Naive thymus-derived CD8-positive, alpha-beta T cell (primary cell): ENCODE measurements at regions not wholly inside any gene's neighbourhood (a gene's known extent, or its start where the extent isn't known, plus 50 kb on each side); places are given as distances from the start of the nearest gene placed in this dataset.
A peak's percentile ranks its signal among the peaks of the same experiment; 100 is the strongest.

ENCODE experiments used
- ATAC-seq, 2 donors: fragments of 150-1000 bp; cut with Tn5 transposase in 1 of 2; sonication (Bioruptor Pico), chemical (Tn5 transposase) in 1 of 2; 1 replicate in 1 of 2; 2 replicates in 1 of 2; pipeline ENCODE4 v1.10.0; 2021; ENCODE audit warnings: mild to moderate bottlenecking in 2 of 2, moderate library complexity in 2 of 2
- POLR2A ChIA-PET: fragments of 350-600 bp; sonication (Branson Sonifier 250); formaldehyde crosslinking; loops from one replicate; lab custom pipeline; 2021; ENCODE audit warnings: antibody characterized with exemption; lab: Charles Lee
- DNase-seq, 10 donors: peaks; one replicate each; pipeline versions ENCODE4 v3.0.0 to v3.0.0-alpha.2; 2020 to 2022
- H3K27ac Mint-ChIP-seq, 10 donors: one replicate each; pipeline ENCODE4 v1.8.0; 2020 to 2022; ENCODE audit warnings: mild to moderate bottlenecking in 10 of 10, mixed read lengths in 10 of 10, moderate library complexity in 4 of 10, inconsistent platforms in 1 of 10
- H3K27me3 Mint-ChIP-seq, 5 donors: one replicate each; pipeline ENCODE4 v1.8.0; 2021 to 2022; ENCODE audit warnings: mixed read lengths in 5 of 5
- H3K36me3 Mint-ChIP-seq, 3 donors: one replicate each; pipeline ENCODE4 v1.8.0; 2020 to 2022; ENCODE audit warnings: mixed read lengths in 3 of 3, mild to moderate bottlenecking in 2 of 3, inconsistent platforms in 1 of 3
- H3K4me1 Mint-ChIP-seq, 4 donors: one replicate each; pipeline ENCODE4 v1.8.0; 2021 to 2022; ENCODE audit warnings: mixed read lengths in 4 of 4
- H3K4me3 Mint-ChIP-seq, 10 donors: one replicate each; pipeline ENCODE4 v1.8.0; 2020 to 2022; ENCODE audit warnings: mild to moderate bottlenecking in 10 of 10, mixed read lengths in 10 of 10, moderate library complexity in 6 of 10, inconsistent platforms in 1 of 10
- H3K9me3 Mint-ChIP-seq, 9 donors: one replicate each; pipeline ENCODE4 v1.8.0; 2020 to 2022; ENCODE audit warnings: mixed read lengths in 9 of 9, mild to moderate bottlenecking in 3 of 9, inconsistent platforms in 1 of 9, moderate library complexity in 1 of 9

DNA sequence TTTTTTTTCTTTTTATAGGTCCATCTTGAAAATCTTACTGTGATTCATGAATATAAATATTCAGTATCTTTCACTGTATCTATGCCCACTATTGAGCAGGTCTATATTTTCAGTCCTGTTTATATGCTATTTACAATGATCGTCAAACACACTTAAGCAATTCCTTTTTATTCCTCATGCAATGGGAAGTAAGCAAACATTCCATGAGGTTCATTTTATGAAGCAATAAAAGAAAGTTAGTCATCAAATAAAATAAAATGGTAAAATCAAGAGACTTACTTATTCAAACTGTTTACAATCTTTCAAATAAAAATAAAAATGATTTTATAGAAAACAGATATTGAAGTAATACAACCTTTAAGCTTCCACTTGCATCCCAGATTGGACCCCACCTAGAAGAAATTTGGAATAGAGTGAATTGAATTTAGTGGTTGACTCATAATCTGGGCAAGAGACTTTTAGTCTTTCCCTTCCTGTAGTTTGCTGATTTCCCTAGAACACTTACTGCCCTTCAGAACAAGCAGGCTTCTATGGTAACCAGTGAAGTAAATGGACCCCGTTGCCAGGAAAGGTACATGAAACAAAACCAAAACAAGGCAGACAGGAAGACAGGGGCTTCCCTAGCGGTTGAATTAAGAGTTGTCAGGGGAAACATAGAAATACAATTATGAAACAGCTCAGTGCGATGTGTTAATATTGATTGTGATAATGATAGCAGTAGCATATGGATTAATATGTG, 241.0 kb upstream of the ATP2B1 start:
- peaks cover 0 to 1% (median 0%) of the 10 kb centered on the region in 9 donors for H3K9me3 Mint-ChIP-seq
- DNase-seq = peak in 9 of 10 donors; percentile 29 to 91 (median 78)
- H3K27ac Mint-ChIP-seq = peak overlapping the region; percentile 77 to 96 (median 92)
- peaks cover 12 to 55% (median 46%) of the 10 kb centered on the region in 4 donors for H3K4me1 Mint-ChIP-seq
- POLR2A ChIA-PET = interaction anchor here (0.6 to 5.5 kb wide), 5 partner anchors 48 to 330 kb away, joined by 3 to 43 read pairs (median 9); partner anchors contain the start of gene ATP2B1
- peak overlapping the region in 9 of 10 donors; percentile 13 to 80 (median 51) for H3K4me3 Mint-ChIP-seq
- no peaks in the 10 kb centered on the region for H3K27me3 Mint-ChIP-seq
- no peaks in the 10 kb centered on the region for H3K36me3 Mint-ChIP-seq
- ATAC-seq = peak; percentile 84 to 93

GRCh38 chr12:89948271-89949175, 239.9 kb upstream of the ATP2B1 start:
- H3K27ac Mint-ChIP-seq = peak overlapping the region; percentile 70 to 96 (median 90)
- peak overlapping the region in 4 of 10 donors; percentile 24 to 51 (median 38) for H3K4me3 Mint-ChIP-seq
- no peaks in the 10 kb centered on the region for H3K36me3 Mint-ChIP-seq
- peaks cover 0 to 1% (median 0%) of the 10 kb centered on the region in 9 donors for H3K9me3 Mint-ChIP-seq
- ATAC-seq (no peak), DNase-seq (no peak)
- H3K27me3 Mint-ChIP-seq = no peaks in the 10 kb centered on the region
- POLR2A ChIA-PET = interaction anchor here (1.3 to 5.5 kb wide), 4 partner anchors 47 to 239 kb away, joined by 3 to 43 read pairs (median 10); partner anchors contain the start of gene ATP2B1
- peaks cover 12 to 58% (median 46%) of the 10 kb centered on the region in 4 donors for H3K4me1 Mint-ChIP-seq

GRCh38 chr12:89947437-89948270, 239.0 kb upstream of the ATP2B1 start:
- ATAC-seq (no peak), DNase-seq (no peak)
- no peaks in the 10 kb centered on the region for H3K36me3 Mint-ChIP-seq
- H3K9me3 Mint-ChIP-seq = peaks cover 0 to 1% (median 0%) of the 10 kb centered on the region in 9 donors
- peak overlapping the region; percentile 70 to 96 (median 88) for H3K27ac Mint-ChIP-seq
- peaks cover 12 to 65% (median 48%) of the 10 kb centered on the region in 4 donors for H3K4me1 Mint-ChIP-seq
- no peak overlapping the region for H3K4me3 Mint-ChIP-seq
- POLR2A ChIA-PET = interaction anchor here (1.3 to 5.5 kb wide), 3 partner anchors 46 to 238 kb away, joined by 3 to 43 read pairs (median 5); partner anchors contain the start of gene ATP2B1
- H3K27me3 Mint-ChIP-seq = no peaks in the 10 kb centered on the region

DNA sequence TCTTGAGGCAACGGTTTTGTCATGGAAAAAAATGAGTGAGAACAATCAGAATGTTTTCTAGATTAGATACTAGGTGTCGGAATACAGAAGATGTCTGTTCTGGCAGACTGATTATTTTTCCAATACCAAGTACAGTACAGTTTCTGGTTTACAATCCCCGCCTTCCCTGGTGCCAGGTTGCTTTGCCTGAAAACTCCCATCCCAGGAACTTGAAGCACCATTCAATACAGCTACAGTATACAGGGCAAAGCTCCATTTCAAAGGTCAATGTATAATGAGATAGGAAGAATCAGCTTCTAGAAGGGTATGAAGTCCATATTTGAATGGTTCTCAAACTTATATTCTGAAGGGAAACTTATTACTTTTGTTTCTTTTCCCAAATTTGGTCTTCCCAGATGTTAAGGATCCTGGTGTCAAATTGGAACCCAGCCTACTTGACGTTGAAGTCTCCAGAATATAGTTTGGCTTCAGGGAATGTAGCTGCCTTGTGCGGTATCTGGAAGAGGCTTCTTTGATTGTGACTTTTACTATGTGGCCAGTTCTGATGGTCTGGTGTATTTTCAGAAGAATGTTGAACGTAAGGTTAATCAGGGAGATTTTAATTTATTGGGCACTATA, 238.0 kb upstream of the ATP2B1 start:
- no peaks in the 10 kb centered on the region for H3K27me3 Mint-ChIP-seq
- H3K27ac Mint-ChIP-seq = peak overlapping the region in 8 of 10 donors; percentile 21 to 96 (median 88)
- POLR2A ChIA-PET = interaction anchor here (0.8 to 1.3 kb wide), 2 partner anchors 63 to 84 kb away, joined by 3 to 5 read pairs; no protein-coding TSS in a partner anchor
- no peak for ATAC-seq
- H3K9me3 Mint-ChIP-seq = peaks cover 0 to 1% (median 0%) of the 10 kb centered on the region in 9 donors
- no peaks in the 10 kb centered on the region for H3K36me3 Mint-ChIP-seq
- no peak for DNase-seq
- H3K4me1 Mint-ChIP-seq = peaks cover 15 to 63% (median 45%) of the 10 kb centered on the region in 4 donors
- H3K4me3 Mint-ChIP-seq = no peak overlapping the region

DNA sequence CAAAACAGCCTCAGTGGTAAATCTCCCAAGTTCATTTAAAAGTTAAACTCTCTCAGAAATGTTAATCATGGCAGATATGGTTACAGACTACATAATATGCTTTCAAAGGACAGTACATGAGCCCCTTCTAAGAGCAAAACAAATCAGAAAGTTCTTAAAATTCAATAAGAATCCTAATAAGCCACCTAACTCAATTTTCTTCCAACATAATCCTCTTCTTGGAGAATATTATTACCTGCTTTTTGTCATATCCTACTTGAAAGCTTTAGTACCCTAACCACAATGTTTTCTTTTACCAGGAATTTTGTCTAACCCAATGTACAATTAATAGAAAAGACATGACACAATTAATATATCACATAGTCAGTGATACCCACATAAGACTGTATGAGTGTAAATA, 236.5 kb upstream of the ATP2B1 start:
- Mint-ChIP-seq H3K27me3 (no peaks in the 10 kb centered on the region), H3K27ac (peak overlapping the region in 1 of 10 donors; percentile 52), H3K9me3 (peaks cover 0 to 3% (median 0%) of the 10 kb centered on the region in 9 donors)

DNA sequence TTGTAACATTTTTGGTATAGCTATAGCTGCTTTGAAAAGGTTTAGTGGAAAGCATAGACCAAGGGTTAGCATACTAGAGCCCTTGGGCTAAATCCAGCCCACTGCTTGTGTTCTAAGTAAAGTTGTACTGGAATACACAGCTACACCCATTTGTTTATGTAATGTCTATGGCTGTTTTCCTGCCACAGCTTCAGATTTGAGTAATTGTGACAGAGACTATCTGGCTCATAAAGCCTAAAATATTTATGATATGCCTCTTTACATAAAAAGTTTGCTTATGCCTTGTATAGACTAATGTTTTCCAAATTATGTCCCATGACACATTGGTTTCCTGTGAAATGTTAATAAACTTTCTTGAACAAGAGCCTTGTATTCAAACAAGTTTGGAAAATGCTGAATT, 234.8 kb upstream of the ATP2B1 start:
- peak in 1 of 2 donors; percentile 11 for ATAC-seq
- no peak for DNase-seq
- no peaks in the 10 kb centered on the region for H3K27me3 Mint-ChIP-seq
- peak overlapping the region in 5 of 10 donors; percentile 7 to 32 (median 16) for H3K27ac Mint-ChIP-seq
- H3K4me1 Mint-ChIP-seq = peaks cover 15 to 37% (median 17%) of the 10 kb centered on the region in 4 donors
- POLR2A ChIA-PET = interaction anchor here (0.9 kb wide), 1 partner anchor 234 kb away, joined by 3 read pairs; the partner anchor contains the start of gene ATP2B1
- H3K4me3 Mint-ChIP-seq = no peak overlapping the region
- no peaks in the 10 kb centered on the region for H3K36me3 Mint-ChIP-seq
- peaks cover 0 to 3% (median 0%) of the 10 kb centered on the region in 9 donors for H3K9me3 Mint-ChIP-seq

More for the DNA sequence above, 236.5 kb upstream of the ATP2B1 start:
- H3K4me1 Mint-ChIP-seq = peaks cover 16 to 53% (median 33%) of the 10 kb centered on the region in 4 donors
- ATAC-seq (no peak), DNase-seq (no peak)
- H3K36me3 Mint-ChIP-seq = no peaks in the 10 kb centered on the region
- no peak overlapping the region for H3K4me3 Mint-ChIP-seq
- POLR2A ChIA-PET = interaction anchor here (1.3 kb wide), 1 partner anchor 64 kb away, joined by 3 read pairs; no protein-coding TSS in a partner anchor

DNA sequence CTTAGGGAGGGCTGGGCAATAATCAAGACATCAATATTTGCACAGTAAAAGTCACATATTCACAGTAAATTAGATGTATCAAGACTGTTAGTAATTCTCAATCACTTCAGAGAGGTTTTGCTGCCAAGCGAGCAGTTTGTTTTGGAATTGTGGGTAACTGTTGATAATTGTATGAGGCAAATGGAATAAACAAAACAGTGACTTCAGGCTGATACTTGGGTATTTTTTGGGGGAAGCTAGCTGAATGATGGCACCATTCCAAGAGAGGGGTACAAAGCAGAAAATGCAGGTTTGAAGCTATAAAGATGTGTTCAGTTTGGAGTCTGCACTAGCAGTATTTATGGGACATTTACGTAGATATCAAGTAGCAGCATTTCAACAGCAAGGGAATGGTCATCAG, 232.8 kb upstream of the ATP2B1 start:
- H3K4me1 Mint-ChIP-seq = peaks cover 4 to 24% (median 6%) of the 10 kb centered on the region in 4 donors
- H3K27ac Mint-ChIP-seq = peak overlapping the region in 1 of 10 donors; percentile 4
- H3K4me3 Mint-ChIP-seq = no peak overlapping the region
- H3K36me3 Mint-ChIP-seq = no peaks in the 10 kb centered on the region
- peaks cover 0 to 2% (median 0%) of the 10 kb centered on the region in 9 donors for H3K9me3 Mint-ChIP-seq
- POLR2A ChIA-PET = no interaction called here
- no peak for DNase-seq
- no peaks in the 10 kb centered on the region for H3K27me3 Mint-ChIP-seq
- ATAC-seq = no peak

DNA sequence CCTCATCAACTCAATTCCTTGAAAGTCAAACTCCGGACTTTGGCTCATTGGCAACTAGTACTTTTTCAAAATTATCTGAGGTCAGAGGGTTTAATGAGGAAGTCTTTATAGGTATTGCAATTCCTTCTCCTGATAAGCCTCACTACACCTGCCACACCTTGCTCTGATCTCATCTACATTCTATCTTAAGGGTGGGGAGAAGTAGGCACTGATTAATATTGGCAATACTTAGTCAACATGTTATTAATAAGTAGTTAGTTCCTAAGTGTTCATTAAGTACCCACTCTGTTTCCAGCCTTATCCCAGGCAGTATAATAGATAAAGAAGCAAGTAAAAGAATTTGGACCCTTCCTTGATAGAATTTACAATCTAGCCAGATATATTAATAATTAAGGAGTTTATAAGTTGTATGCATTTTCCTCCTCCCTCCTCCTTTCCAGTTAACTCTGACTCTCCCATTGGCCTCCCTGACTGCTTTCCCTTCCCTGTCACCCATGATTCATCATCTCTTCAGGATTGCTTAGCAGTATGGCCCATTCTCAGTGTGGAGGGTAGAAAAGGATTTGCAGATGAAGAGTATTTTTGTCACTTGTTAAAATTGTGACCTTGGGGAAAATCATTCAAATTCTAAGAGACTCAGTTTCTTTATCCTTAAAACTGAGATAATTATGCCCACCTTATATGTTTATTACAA, 231.0 kb upstream of the ATP2B1 start:
- Mint-ChIP-seq H3K27me3 (no peaks in the 10 kb centered on the region), H3K36me3 (no peaks in the 10 kb centered on the region), H3K4me1 (peaks cover 4 to 34% (median 8%) of the 10 kb centered on the region in 4 donors), H3K9me3 (peaks cover 0 to 2% (median 0%) of the 10 kb centered on the region in 9 donors), H3K27ac (peak overlapping the region in 1 of 10 donors; percentile 61), H3K4me3 (no peak overlapping the region)
- DNase-seq (no peak), ATAC-seq (no peak)
- POLR2A ChIA-PET = no interaction called here

GRCh38 chr12:89936631-89937030, 228.0 kb upstream of the ATP2B1 start:
- Mint-ChIP-seq H3K4me3 (no peak overlapping the region), H3K27me3 (no peaks in the 10 kb centered on the region), H3K36me3 (no peaks in the 10 kb centered on the region), H3K4me1 (peaks cover 3 to 39% (median 9%) of the 10 kb centered on the region in 4 donors), H3K27ac (peak overlapping the region in 4 of 10 donors; percentile 5 to 37 (median 22)), H3K9me3 (peaks cover 0 to 2% (median 0%) of the 10 kb centered on the region in 9 donors)
- ATAC-seq (no peak), DNase-seq (no peak)
- POLR2A ChIA-PET = interaction anchor here (0.7 to 1.5 kb wide), 3 partner anchors 67 to 227 kb away, joined by 3 to 6 read pairs (median 3); no protein-coding TSS in a partner anchor

DNA sequence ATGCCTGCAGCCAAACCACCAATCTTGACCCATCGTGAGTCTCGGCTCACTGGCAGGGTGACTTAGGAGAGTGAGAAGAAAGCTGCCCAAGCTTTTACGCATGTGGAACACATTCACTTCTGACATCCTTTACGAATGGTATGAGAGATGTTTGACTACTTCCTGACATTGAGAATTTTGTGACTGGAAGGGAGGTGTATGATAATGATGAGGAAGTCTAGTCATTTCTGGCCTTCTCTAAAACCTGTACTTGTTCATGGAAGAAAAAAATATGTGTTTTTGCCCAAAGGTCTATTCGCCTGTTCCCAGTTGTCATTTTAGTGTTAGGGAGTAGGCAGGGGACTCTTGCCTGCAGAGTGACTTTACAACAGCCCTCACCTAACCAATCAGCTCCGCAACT, 227.2 kb upstream of the ATP2B1 start:
- ATAC-seq (no peak), DNase-seq (no peak)
- Mint-ChIP-seq H3K9me3 (peaks cover 0 to 1% (median 0%) of the 10 kb centered on the region in 9 donors), H3K27ac (peak overlapping the region in 8 of 10 donors; percentile 5 to 83 (median 50)), H3K27me3 (no peaks in the 10 kb centered on the region), H3K36me3 (no peaks in the 10 kb centered on the region), H3K4me3 (no peak overlapping the region), H3K4me1 (peaks cover 0 to 37% (median 7%) of the 10 kb centered on the region in 4 donors)
- POLR2A ChIA-PET = interaction anchor here (1.5 kb wide), 1 partner anchor 226 kb away, joined by 6 read pairs; no protein-coding TSS in a partner anchor
